Kidney (tissue), 13 donors: ENCODE measurements at regions not wholly inside any gene's neighbourhood (a gene's known extent, or its start where the extent isn't known, plus 50 kb on each side); places are given as distances from the start of the nearest gene placed in this dataset.
"Not testable (repeated sequence)": the region's sequence is repeated elsewhere in the genome, so short reads cannot be mapped to it uniquely, and the experiment has no call there.

Experiments
- DNase-seq, 5 donors: peaks; one replicate each; pipeline ENCODE4 v3.0.0-alpha.2; 2013 to 2020
- FAIRE-seq: peaks from 2 replicates; lab custom pipeline; 2012; peaks lifted over from hg19 to GRCh38; lab: Jason Lieb, UNC
- H3K27ac ChIP-seq, 2 donors: one replicate each; pipeline ENCODE4 v1.7.0; 2013; ENCODE audit warnings: low read depth in 2 of 2, low read length in 2 of 2, inconsistent platforms in 1 of 2
- H3K27me3 ChIP-seq: one replicate; pipeline ENCODE4 v1.7.1; 2013; ENCODE audit warnings: low read length, inconsistent platforms; ENCODE audit not compliant: control insufficient read depth, insufficient read depth
- H3K36me3 ChIP-seq, 3 donors: one replicate each; pipeline versions ENCODE4 v1.7.0 to v1.7.1; 2013; ENCODE audit warnings: low read length in 3 of 3, control low read depth in 1 of 3, inconsistent platforms in 1 of 3; ENCODE audit not compliant: insufficient read depth in 3 of 3, control insufficient read depth in 2 of 3
- H3K4me1 ChIP-seq, 3 donors: one replicate each; pipeline versions ENCODE4 v1.7.0 to v1.7.1; 2013; ENCODE audit warnings: low read length in 3 of 3, inconsistent platforms in 1 of 3, low read depth in 1 of 3; ENCODE audit not compliant: control insufficient read depth in 2 of 3, insufficient read depth in 2 of 3
- H3K4me3 ChIP-seq, 3 donors: one replicate each; pipeline versions ENCODE4 v1.7.0 to v1.8.1; 2013; ENCODE audit warnings: low read length in 3 of 3, control low read depth in 1 of 3, inconsistent platforms in 1 of 3
- H3K9ac ChIP-seq, 3 donors: one replicate each; pipeline versions ENCODE4 v1.7.0 to v1.7.1; 2013; ENCODE audit warnings: low read length in 3 of 3, control low read depth in 1 of 3, inconsistent platforms in 1 of 3
- H3K9me3 ChIP-seq, 3 donors: one replicate each; pipeline versions ENCODE4 v1.7.0 to v1.7.1; 2013; ENCODE audit warnings: low read length in 3 of 3, control low read depth in 1 of 3, inconsistent platforms in 1 of 3; ENCODE audit not compliant: control insufficient read depth in 2 of 3, insufficient read depth in 1 of 3
- intact Hi-C: fragments of 100-400 bp; cut with DNase I; formaldehyde crosslinking; loops from one replicate; pipeline ENCODE4 v1.11.1; 2022
- TF ChIP-seq, protein P1 (sequence below): IDR thresholded peaks from 3 replicates; pipeline ENCODE4 v1.5.1; 2012; ENCODE audit warnings: mild to moderate bottlenecking, moderate library complexity, borderline replicate concordance; ENCODE audit not compliant: insufficient read depth; ENCODE audit errors: extremely low read depth
- donor health status: control.
- donor health status: control.
- donor health status: control.
- donor health status: control.
- donor health status: control.
- donor health status: DM: yes; HTN: yes; CAD: no.
- donor health status: Normal renal cell carcinoma (clear cell type).

- Histone ChIP-seq H3K4me1 (no peaks in the 10 kb centered on the region), H3K36me3 (no peaks in the 10 kb centered on the region), H3K4me3 (no peak overlapping the region), H3K27me3 (no peaks in the 10 kb centered on the region), H3K27ac (no peak overlapping the region), H3K9ac (no peak overlapping the region), H3K9me3 (no peaks in the 10 kb centered on the region)
- DNase-seq (no peak), FAIRE-seq (no peak)
- intact Hi-C loops = no loop called here
- TF ChIP-seq, protein P1, sequence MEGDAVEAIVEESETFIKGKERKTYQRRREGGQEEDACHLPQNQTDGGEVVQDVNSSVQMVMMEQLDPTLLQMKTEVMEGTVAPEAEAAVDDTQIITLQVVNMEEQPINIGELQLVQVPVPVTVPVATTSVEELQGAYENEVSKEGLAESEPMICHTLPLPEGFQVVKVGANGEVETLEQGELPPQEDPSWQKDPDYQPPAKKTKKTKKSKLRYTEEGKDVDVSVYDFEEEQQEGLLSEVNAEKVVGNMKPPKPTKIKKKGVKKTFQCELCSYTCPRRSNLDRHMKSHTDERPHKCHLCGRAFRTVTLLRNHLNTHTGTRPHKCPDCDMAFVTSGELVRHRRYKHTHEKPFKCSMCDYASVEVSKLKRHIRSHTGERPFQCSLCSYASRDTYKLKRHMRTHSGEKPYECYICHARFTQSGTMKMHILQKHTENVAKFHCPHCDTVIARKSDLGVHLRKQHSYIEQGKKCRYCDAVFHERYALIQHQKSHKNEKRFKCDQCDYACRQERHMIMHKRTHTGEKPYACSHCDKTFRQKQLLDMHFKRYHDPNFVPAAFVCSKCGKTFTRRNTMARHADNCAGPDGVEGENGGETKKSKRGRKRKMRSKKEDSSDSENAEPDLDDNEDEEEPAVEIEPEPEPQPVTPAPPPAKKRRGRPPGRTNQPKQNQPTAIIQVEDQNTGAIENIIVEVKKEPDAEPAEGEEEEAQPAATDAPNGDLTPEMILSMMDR = no peak
Observed at GRCh38 chr17:62134397-62134796, 69.3 kb upstream of the MED13 start.

GRCh38 chr17:62131271-62131670 lies 66.2 kb upstream of the MED13 start:
- intact Hi-C loops, H3K9me3 ChIP-seq, DNase-seq, H3K27ac ChIP-seq, H3K4me1 ChIP-seq, H3K9ac ChIP-seq, H3K4me3 ChIP-seq, H3K36me3 ChIP-seq, H3K27me3 ChIP-seq, FAIRE-seq: not testable (repeated sequence)

DNA sequence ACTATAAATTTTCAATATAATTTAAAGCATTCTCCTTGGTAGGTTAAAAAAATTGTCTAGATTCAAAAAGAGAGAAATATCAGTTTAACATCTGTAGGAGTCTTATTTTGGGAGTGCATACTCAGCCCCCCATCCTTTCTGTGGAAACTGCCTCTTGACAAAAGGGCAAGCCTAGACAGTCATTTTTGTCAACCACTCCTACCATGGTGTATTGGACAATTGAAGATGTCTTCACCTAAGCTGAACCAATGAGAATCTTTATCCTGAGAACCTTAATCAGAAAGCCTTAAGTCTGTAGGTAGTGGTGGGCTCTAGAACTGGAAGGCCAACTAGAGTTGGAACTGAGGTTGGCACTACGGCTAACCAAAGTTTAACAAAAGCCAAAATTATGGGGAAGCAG lies 65.7 kb upstream of the MED13 start:
- Histone ChIP-seq H3K4me3 (no peak overlapping the region), H3K27ac (no peak overlapping the region), H3K36me3 (no peaks in the 10 kb centered on the region), H3K9ac (no peak overlapping the region), H3K9me3 (no peaks in the 10 kb centered on the region), H3K27me3 (no peaks in the 10 kb centered on the region), H3K4me1 (no peaks in the 10 kb centered on the region)
- TF ChIP-seq, protein P1 = no peak
- intact Hi-C loops = no loop called here
- FAIRE-seq (no peak), DNase-seq (no peak)

DNA sequence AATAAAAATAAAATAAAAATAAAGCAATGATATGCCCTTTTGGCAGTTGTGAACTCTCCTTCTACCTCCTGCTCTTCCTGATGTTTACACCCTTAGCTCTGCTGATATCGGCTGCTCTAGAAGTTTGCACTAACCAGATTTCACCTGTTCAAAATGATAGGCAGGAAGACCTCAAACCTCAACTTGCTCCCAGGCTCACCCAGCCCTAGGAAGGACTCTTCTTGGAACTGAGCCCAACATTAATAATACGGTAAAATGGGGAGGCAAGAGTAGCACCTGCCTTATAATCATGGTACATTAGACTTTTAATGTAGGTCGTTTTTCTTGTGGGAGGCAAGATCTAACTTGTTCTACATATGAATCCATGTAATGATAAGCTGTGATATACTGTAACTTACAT lies 61.2 kb upstream of the MED13 start:
- Histone ChIP-seq H3K27me3 (no peaks in the 10 kb centered on the region), H3K9me3 (no peaks in the 10 kb centered on the region), H3K27ac (no peak overlapping the region), H3K36me3 (no peaks in the 10 kb centered on the region), H3K9ac (no peak overlapping the region), H3K4me1 (no peaks in the 10 kb centered on the region), H3K4me3 (no peak overlapping the region)
- FAIRE-seq (no peak), DNase-seq (no peak)
- TF ChIP-seq, protein P1 = no peak
- intact Hi-C loops = no loop called here
